IPS-18a (cell line): ENCODE measurements at regions not wholly inside any gene's neighbourhood (a gene's known extent, or its start where the extent isn't known, plus 50 kb on each side); places are given as distances from the start of the nearest gene placed in this dataset.

Source experiments
- H3K27ac ChIP-seq: one replicate; pipeline ENCODE4 v1.5.1; 2013; ENCODE audit warnings: low read length
- H3K27me3 ChIP-seq: one replicate; pipeline ENCODE4 v1.6.1; 2013; ENCODE audit warnings: mild to moderate bottlenecking, low read length; ENCODE audit not compliant: control insufficient read depth, insufficient read depth
- H3K36me3 ChIP-seq: one replicate; pipeline ENCODE4 v1.6.1; 2013; ENCODE audit warnings: low read depth, low read length; ENCODE audit not compliant: control insufficient read depth
- H3K4me1 ChIP-seq: one replicate; pipeline ENCODE4 v1.6.1; 2013; ENCODE audit warnings: low read depth, low read length; ENCODE audit not compliant: control insufficient read depth
- H3K4me3 ChIP-seq: one replicate; pipeline ENCODE4 v1.5.1; 2013; ENCODE audit warnings: low read length
- H3K9ac ChIP-seq: one replicate; pipeline ENCODE4 v1.6.1; 2013; ENCODE audit warnings: mild to moderate bottlenecking, low read length, moderate library complexity
- H3K9me3 ChIP-seq: one replicate; pipeline ENCODE4 v1.6.1; 2013; ENCODE audit warnings: low read depth, low read length; ENCODE audit not compliant: control insufficient read depth

- H3K4me3 ChIP-seq: no peak overlapping the region
- H3K27me3 ChIP-seq: no peaks in the 10 kb centered on the region
- no peaks in the 10 kb centered on the region for H3K36me3 ChIP-seq
- H3K9ac ChIP-seq: no peak overlapping the region
- no peaks in the 10 kb centered on the region for H3K4me1 ChIP-seq
- H3K27ac ChIP-seq: no peak overlapping the region
- H3K9me3 ChIP-seq: no peaks in the 10 kb centered on the region
These were observed 612.7 kb downstream of the KCTD8 start for GRCh38 chr4:43835869-43836268.

DNA sequence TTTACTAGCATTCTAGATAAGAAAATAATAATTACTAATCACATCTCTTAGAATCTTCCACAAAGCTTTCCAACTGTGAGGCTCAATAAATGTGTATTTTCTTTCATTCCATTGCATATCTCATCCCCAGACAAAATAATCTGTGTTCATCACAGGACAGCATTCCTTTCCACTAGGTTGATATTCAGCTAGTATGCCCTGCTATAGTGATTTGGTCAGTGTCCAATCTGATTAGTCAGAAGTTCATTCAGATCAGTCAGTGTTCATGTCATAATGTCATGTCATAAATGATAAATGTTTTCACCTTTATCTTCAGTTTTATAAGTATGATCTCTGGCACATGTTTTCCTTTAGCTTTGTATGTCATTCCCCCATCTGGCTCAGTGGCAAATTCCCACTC, 611.4 kb downstream of the KCTD8 start:
- Histone ChIP-seq H3K27ac (no peak overlapping the region), H3K9ac (no peak overlapping the region), H3K4me3 (no peak overlapping the region), H3K9me3 (no peaks in the 10 kb centered on the region), H3K4me1 (no peaks in the 10 kb centered on the region), H3K36me3 (no peaks in the 10 kb centered on the region), H3K27me3 (no peaks in the 10 kb centered on the region)

DNA sequence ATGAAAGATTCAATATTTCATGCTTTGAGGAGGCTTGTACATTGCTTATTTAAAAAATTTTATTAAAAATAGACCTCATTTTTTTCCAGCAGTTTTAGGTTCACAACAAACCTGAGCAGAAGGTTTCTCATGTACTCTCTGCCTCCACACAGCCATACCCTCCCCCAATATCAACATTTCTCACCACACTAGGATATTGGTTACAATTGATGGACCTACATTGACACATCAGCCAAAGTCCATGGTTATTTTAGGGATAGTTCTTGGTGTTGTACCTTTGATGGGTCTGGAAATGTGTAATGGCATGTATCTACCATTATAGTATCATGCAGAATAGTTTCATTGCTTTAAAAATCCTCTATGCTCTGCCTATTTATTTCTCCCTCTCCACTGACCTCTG, 611.0 kb downstream of the KCTD8 start:
- H3K27ac ChIP-seq: no peak overlapping the region
- no peaks in the 10 kb centered on the region for H3K9me3 ChIP-seq
- no peaks in the 10 kb centered on the region for H3K36me3 ChIP-seq
- H3K4me1 ChIP-seq: peaks cover under 1% of the 10 kb centered on the region
- no peak overlapping the region for H3K9ac ChIP-seq
- H3K4me3 ChIP-seq: no peak overlapping the region
- no peaks in the 10 kb centered on the region for H3K27me3 ChIP-seq

DNA sequence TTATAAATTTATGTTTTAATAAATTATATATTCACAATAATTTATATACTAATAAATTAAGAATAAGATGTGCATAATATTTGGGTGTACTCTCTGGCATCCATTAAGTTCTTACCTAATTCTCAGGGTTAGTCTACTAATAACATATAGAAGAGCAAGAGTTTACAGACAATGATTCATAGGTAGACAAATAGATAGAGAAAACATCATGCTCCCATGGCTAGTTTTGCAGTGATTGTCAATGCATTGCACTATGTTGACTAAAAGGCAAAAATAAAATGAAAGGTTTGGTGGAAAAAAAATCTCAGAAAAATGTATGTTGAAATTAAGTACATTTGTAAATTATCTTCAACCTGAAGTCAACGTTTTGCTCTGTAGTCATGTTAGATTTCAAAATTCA, 606.0 kb downstream of the KCTD8 start:
- H3K36me3 ChIP-seq: no peaks in the 10 kb centered on the region

GRCh38 chr4:43843501-43843900, 605.1 kb downstream of the KCTD8 start:
- H3K36me3 ChIP-seq: no peaks in the 10 kb centered on the region

More for the DNA sequence above, 606.0 kb downstream of the KCTD8 start:
- Histone ChIP-seq H3K27me3 (no peaks in the 10 kb centered on the region), H3K4me1 (peaks cover 11% of the 10 kb centered on the region), H3K4me3 (no peak overlapping the region), H3K27ac (no peak overlapping the region), H3K9me3 (no peaks in the 10 kb centered on the region), H3K9ac (no peak overlapping the region)

DNA sequence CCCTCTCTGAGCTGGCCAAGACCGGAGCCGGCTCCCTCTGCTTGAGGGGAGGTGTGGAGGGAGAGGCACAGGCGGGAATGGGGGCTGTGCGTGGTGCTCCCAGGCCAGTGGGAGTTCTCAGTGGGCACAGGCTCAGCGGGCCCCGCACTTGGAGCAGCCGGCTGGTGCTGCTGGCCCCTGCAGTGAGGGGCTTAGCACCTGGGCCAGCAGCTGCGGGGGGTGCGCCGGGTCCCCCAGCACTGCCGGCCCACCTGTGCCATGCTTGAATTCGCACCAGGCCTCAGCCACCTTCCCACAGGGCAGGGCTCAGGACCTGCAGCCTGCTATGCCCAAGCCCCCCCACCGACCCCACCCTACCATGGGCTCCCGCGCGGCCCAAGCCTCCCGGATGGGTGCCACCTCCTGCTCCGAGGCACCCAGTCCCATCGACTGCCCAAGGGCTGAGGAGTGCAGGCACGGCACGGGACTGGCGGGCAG, 602.5 kb downstream of the KCTD8 start:
- H3K4me1 ChIP-seq: peaks cover 11% of the 10 kb centered on the region
- no peak overlapping the region for H3K9ac ChIP-seq
- no peaks in the 10 kb centered on the region for H3K36me3 ChIP-seq
- H3K27ac ChIP-seq: no peak overlapping the region
- no peaks in the 10 kb centered on the region for H3K9me3 ChIP-seq
- H3K4me3 ChIP-seq: no peak overlapping the region
- H3K27me3 ChIP-seq: no peaks in the 10 kb centered on the region

More at GRCh38 chr4:43843501-43843900, 605.1 kb downstream of the KCTD8 start:
- Histone ChIP-seq H3K27ac (no peak overlapping the region), H3K9ac (no peak overlapping the region), H3K9me3 (no peaks in the 10 kb centered on the region), H3K27me3 (no peaks in the 10 kb centered on the region), H3K4me3 (no peak overlapping the region), H3K4me1 (peaks cover 11% of the 10 kb centered on the region)

- no peak overlapping the region for H3K9ac ChIP-seq
- no peaks in the 10 kb centered on the region for H3K9me3 ChIP-seq
- H3K27me3 ChIP-seq: no peaks in the 10 kb centered on the region
- no peak overlapping the region for H3K27ac ChIP-seq
- H3K4me3 ChIP-seq: no peak overlapping the region
- H3K4me1 ChIP-seq: no peaks in the 10 kb centered on the region
- H3K36me3 ChIP-seq: no peaks in the 10 kb centered on the region
These were observed 594.9 kb downstream of the KCTD8 start for GRCh38 chr4:43853565-43854264.

GRCh38 chr4:43855283-43855682, 593.3 kb downstream of the KCTD8 start:
- no peaks in the 10 kb centered on the region for H3K4me1 ChIP-seq
- H3K4me3 ChIP-seq: no peak overlapping the region
- H3K9ac ChIP-seq: no peak overlapping the region
- H3K36me3 ChIP-seq: no peaks in the 10 kb centered on the region
- no peaks in the 10 kb centered on the region for H3K9me3 ChIP-seq
- no peak overlapping the region for H3K27ac ChIP-seq
- H3K27me3 ChIP-seq: no peaks in the 10 kb centered on the region

- Histone ChIP-seq H3K4me3 (no peak overlapping the region), H3K9me3 (no peaks in the 10 kb centered on the region), H3K27me3 (no peaks in the 10 kb centered on the region)
These were observed 583.9 kb downstream of the KCTD8 start for GRCh38 chr4:43864616-43865146.

DNA sequence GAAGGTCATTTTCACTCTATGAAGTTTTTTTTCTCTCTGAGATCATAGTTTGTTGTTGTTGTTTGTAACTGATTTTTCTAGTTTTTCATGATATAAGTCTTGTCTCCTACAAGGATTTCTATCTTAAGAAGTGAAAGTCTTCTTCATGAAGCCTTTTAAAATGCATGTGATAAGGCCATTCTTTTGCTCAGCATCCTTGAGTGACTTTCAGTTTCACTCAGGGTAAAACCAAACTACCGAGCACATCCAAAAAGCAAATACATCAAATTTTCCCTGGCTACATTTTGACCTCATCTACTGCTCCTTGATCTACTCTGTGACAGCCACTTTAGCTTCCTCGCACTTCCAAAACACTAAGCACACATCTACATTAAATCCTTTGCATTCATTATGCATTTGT, 580.7 kb downstream of the KCTD8 start:
- no peak overlapping the region for H3K9ac ChIP-seq
- H3K4me3 ChIP-seq: no peak overlapping the region
- peaks cover 10% of the 10 kb centered on the region for H3K9me3 ChIP-seq
- no peaks in the 10 kb centered on the region for H3K36me3 ChIP-seq
- no peak overlapping the region for H3K27ac ChIP-seq
- no peaks in the 10 kb centered on the region for H3K4me1 ChIP-seq
- no peaks in the 10 kb centered on the region for H3K27me3 ChIP-seq

More at GRCh38 chr4:43864616-43865146, 583.9 kb downstream of the KCTD8 start:
- Histone ChIP-seq H3K36me3 (no peaks in the 10 kb centered on the region), H3K9ac (no peak overlapping the region), H3K4me1 (no peaks in the 10 kb centered on the region), H3K27ac (no peak overlapping the region)

DNA sequence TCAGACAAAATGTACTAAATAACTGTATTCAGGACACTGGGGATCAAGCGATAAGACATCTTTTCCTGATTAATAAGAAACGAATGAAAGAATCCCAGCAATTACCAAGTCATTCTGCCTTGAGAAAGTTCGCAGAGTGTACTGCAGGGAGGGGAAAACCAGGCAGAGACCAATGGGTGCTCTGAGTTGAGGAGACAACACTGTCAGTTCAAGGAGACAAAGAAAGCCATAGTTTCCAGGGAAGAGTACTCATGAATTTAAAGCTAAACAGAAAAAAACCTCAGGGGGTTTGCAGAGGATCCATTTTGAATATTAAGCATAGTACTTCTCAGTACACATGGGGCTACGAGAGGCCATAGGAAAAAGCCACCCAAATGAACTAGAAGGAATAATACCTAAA, 573.0 kb downstream of the KCTD8 start:
- Histone ChIP-seq H3K4me3 (no peak overlapping the region), H3K9me3 (peaks cover 6% of the 10 kb centered on the region), H3K36me3 (no peaks in the 10 kb centered on the region), H3K9ac (no peak overlapping the region), H3K4me1 (peaks cover 15% of the 10 kb centered on the region), H3K27ac (no peak overlapping the region), H3K27me3 (no peaks in the 10 kb centered on the region)

DNA sequence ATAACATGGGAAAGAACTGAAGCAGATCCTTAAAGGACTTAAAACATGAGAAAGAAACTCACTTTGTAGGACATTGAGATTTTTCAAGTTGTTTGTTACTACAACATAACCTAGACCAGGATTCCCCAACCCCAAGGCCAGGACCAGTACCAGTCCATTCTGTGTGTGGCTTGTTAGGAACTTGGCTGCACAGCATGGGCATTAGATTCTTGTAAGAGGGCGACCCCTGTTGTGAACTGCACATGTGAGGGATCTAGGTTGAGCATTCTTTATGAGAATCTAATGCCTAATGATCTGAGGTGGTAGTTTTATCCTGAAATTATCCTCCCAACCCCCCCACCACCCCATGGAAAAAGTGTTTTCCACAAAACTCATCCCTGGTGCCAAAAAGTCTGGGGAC, 566.1 kb downstream of the KCTD8 start:
- no peaks in the 10 kb centered on the region for H3K27me3 ChIP-seq
- no peak overlapping the region for H3K27ac ChIP-seq
- H3K4me1 ChIP-seq: peaks cover 3% of the 10 kb centered on the region
- no peaks in the 10 kb centered on the region for H3K36me3 ChIP-seq
- H3K9me3 ChIP-seq: no peaks in the 10 kb centered on the region
- H3K4me3 ChIP-seq: no peak overlapping the region
- H3K9ac ChIP-seq: no peak overlapping the region
